Neural progenitor cell (in vitro differentiated cells): ENCODE measurements at regions not wholly inside any gene's neighbourhood (a gene's known extent, or its start where the extent isn't known, plus 50 kb on each side); places are given as distances from the start of the nearest gene placed in this dataset.

Experiments used
- EZH2 ChIP-seq: fragments of 200-600 bp; sonication (generic); IDR thresholded peaks from 2 replicates; pipeline ENCODE4 v1.6.1; 2017; ENCODE audit warnings: antibody characterized with exemption, mild to moderate bottlenecking, moderate library complexity
- TF ChIP-seq, protein P1 (sequence below): fragments of 200-600 bp; sonication (generic); IDR thresholded peaks from 2 replicates; pipeline ENCODE4 v1.5.1; 2017; ENCODE audit warnings: antibody characterized with exemption, mild to moderate bottlenecking

GRCh38 chr3:19749448-19750017, 184.5 kb downstream of the EFHB start:
- TF ChIP-seq, protein P1, sequence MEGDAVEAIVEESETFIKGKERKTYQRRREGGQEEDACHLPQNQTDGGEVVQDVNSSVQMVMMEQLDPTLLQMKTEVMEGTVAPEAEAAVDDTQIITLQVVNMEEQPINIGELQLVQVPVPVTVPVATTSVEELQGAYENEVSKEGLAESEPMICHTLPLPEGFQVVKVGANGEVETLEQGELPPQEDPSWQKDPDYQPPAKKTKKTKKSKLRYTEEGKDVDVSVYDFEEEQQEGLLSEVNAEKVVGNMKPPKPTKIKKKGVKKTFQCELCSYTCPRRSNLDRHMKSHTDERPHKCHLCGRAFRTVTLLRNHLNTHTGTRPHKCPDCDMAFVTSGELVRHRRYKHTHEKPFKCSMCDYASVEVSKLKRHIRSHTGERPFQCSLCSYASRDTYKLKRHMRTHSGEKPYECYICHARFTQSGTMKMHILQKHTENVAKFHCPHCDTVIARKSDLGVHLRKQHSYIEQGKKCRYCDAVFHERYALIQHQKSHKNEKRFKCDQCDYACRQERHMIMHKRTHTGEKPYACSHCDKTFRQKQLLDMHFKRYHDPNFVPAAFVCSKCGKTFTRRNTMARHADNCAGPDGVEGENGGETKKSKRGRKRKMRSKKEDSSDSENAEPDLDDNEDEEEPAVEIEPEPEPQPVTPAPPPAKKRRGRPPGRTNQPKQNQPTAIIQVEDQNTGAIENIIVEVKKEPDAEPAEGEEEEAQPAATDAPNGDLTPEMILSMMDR, result no peak
- TF ChIP-seq EZH2, result no peak
